Loucy (cell line): ENCODE measurements at regions not wholly inside any gene's neighbourhood (a gene's known extent, or its start where the extent isn't known, plus 50 kb on each side); places are given as distances from the start of the nearest gene placed in this dataset.

Experiments used
- CTCF ChIP-seq: fragments of 200-600 bp; sonication (generic); conservative IDR thresholded peaks from 2 replicates; pipeline ENCODE4 v1.5.1; 2014; ENCODE audit warnings: mild to moderate bottlenecking, antibody characterized with exemption, low read length
- EZH2phosphoT487 ChIP-seq: fragments of 200-600 bp; IDR thresholded peaks from 2 replicates; pipeline ENCODE4 v1.6.1; 2018; ENCODE audit warnings: antibody characterized with exemption, mild to moderate bottlenecking, moderate library complexity, borderline replicate concordance

GRCh38 chr10:44766631-44767030, 144.5 kb upstream of the TMEM72 start:
- TF ChIP-seq CTCF (no peak), EZH2phosphoT487 (no peak)
